SH-SY5Y (cell line): ENCODE measurements at regions not wholly inside any gene's neighbourhood (a gene's known extent, or its start where the extent isn't known, plus 50 kb on each side); places are given as distances from the start of the nearest gene placed in this dataset.

Source experiments
- GATA2 ChIP-seq: IDR thresholded peaks from 2 replicates; pipeline ENCODE4 v1.6.1; 2011; ENCODE audit warnings: mild to moderate bottlenecking, low read depth, low read length
- GATA3 ChIP-seq: IDR thresholded peaks from 2 replicates; pipeline ENCODE4 v1.6.1; 2011; ENCODE audit warnings: low read depth, mild to moderate bottlenecking, low read length, moderate library complexity

- TF ChIP-seq GATA3: no peak
- TF ChIP-seq GATA2: no peak
Measured at GRCh38 chr11:116649268-116649667, 123.5 kb downstream of the BUD13 start.
